Myocyte (in vitro differentiated cells): ENCODE measurements at regions not wholly inside any gene's neighbourhood (a gene's known extent, or its start where the extent isn't known, plus 50 kb on each side); places are given as distances from the start of the nearest gene placed in this dataset.

ENCODE experiments used
- DNase-seq: peaks from one replicate; pipeline ENCODE4 v3.0.0-alpha.2; 2012; ENCODE audit warnings: low read depth

DNA sequence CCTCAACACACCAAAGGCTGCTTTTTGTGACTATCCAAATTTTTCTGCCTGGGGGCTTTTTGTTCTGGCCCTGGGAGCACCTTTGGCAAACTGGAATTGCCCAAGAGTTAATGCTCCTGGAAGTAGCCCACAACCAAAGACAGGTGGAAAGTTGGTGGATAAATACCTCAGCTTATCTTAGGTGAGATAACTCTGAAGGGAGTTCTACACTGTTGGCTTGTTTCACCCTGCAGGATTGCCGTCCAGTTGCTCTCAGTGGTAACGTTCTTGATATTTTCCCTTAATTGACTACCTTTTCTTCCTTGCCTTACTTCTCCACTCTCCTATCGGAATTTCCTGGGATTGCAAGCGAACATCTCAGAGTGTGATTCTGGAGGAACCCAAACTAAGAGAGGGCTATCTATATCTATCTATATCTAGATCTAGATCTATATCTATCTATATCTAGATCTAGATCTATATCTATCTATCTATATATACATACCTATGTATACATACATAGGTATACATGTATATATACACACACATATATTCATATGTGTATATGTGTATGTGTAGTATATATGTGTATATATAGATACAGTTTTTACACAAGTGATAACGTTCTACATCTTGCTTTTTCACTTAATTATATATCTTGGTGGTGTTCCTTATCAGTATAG lies 82.6 kb upstream of the DHX15 start:
- DNase-seq, result no peak

DNA sequence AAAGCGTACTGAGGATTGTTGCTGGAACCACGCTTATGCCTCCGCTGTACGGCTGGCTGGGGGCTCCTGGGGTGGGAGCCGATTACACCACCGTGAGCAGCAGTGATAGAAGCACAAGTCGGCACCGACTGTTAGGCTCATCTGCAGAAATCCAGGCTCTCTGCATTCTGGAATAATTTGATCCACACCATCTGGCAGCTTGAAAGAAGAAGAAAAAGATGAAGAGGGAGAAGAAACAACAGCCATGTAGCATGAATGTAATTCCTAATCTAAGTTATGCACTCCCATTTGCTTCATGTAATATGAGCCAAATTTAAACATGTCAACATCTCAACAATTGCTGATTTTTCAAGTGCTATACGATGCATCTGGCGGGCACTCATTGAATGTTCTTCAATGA lies 84.6 kb upstream of the DHX15 start:
- no peak for DNase-seq

DNA sequence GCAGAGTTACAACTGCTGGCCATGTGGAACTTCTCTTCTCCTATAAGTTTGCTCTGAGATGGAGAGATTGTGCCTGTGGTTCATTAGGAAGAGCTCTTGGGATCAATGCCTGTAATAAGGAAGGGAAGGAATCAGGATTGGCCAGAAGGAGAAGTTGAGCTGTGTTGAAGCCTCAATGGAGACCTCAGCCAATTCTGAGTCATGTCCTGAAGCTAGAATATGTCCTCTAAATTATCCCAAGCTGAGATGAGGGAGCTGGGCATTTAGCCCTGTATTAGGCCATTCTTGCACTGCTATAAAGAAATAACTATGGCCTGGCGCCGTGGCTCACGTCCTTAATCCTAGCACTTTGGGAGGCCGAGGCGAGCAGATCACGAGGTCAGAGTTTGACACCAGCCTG lies 85.4 kb upstream of the DHX15 start:
- DNase-seq, result no peak

DNA sequence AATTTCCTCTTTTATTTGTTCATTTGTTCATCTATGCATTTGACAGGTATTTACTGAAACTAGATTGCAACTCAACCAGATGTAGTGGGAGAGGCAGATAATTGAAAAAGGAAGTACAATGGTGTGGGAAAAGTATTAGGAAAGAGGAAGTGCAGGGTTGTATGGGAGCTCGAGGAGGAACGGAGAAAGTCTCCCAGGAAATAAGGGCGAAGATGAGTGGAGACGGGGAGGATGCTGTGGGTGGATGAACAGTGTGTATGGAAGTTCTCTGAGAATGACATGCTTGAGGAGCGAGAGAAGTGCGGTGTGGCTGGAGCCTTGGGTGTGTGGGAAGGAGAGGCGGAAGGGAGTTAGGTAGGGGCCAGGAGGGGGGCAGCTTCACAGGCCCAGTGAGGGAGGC lies 87.5 kb upstream of the DHX15 start:
- no peak for DNase-seq

DNA sequence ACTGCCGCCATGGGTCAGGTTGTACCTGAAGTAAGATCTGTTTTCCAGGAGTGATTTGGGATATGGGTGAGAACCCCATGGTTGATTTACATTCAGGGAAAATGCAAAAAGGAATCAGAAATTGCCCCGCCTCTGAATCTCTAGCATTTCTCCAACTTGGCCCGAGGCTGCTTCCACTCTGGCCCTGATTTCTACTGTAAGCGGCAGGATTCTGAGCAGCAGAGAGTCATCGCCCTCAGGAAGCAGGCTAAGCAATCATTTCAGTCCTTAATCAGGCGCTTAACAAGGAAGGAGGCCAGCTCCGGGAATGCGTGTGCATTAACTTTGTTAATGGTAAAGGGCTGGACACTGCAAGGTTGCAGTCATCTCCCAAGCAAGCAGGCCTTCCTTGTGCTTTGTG lies 88.5 kb upstream of the DHX15 start:
- DNase-seq, result no peak

DNA sequence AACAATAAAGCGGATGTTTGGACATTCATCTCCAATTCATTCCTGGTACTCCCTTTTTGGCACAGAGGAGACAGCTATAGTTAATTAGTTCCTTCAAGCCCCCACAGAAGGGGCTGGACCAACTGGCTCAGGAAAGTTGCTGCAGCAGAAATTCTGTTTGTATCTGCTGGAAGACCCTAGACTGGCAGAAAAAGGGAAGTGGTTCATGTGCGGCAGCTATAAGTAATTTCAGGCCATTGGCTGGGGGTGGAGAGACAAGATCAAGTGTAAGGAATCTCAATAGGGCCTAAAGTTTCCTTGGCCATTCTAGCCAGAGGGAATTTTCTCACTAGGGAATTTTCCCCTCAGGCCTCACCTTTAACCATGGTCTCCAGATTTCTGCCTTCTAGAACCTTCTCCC lies 89.9 kb upstream of the DHX15 start:
- DNase-seq, result no peak

DNA sequence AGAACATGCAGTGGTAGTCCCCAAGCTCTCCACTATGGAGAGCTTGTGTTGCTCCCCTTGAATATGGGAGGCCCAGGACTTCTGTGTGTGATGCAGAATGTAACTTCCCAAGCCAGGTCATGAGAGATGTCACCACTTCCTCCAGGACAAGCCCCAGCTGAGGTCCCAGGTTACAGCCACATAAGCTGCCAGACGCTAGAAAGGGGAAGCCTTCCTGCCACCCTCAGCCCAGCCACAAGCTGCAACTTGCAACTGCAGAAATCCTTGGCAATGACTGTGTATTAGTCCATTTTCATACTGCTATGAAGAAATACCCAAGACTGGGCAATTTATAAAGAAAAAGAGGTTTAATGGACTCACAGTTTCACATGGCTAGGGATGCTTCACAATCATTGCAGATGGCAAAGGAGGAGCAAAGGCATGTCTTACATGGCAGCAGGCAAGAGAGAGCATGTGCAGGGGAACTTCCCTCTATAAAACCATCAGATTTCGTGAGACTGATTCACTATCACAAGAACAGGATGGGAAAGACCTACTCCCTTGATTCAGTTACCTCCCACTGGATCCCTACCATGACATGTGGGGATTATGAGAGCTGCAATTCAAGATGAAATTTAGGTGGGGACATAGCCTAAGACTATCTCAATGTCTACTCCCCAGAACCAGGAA lies 91.5 kb upstream of the DHX15 start:
- no peak for DNase-seq

DNA sequence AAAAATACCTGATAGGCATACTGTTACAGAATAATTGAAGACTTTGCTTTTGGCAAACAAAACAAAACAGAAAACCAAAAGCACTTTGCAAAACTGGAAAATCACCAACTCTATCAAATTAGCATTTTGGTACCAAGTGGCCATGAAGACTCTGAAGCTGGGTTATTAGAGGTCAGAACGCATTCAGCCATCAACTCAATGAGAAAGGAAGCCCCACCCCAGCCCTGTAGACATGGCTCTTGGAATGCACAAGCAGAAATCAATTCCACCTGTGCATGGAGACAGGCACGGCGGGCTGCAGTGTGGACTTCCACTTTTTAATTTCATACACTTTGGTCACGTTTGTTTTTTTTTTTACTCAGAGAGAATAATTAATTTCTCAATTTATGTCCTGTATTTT lies 93.6 kb upstream of the DHX15 start:
- no peak for DNase-seq

DNA sequence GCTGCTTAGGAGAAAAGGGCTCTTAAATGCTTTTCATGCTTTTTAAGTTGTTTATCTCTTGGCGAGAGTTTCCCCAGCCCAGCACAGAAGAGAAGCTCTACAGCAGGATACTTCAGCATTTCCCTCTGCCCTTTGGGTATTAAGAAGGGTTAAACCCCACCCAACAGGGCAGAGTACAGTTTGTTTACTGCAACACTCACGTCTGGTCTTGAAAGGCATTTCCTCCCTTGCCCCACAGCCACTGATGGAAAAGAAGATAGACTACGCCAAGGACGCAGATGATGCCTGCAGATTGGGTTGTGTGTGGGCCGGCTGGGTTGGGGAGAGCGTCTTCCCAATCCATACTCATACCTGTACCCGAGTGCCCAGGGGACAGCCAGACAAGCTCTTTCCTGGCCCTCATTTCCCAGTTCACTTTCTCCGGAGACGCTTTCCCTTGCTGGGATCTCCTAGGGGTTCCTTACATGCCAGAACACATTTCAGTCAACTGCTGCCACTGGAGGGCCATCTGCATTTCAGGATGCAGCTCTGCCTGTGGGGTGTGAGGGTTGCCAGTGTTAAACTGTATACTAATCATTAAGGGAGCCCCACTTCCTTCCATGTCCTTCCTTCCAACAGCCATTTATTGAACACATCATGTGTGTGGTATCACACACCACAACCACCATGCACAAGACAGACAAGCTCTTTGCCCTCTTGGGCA lies 96.5 kb upstream of the DHX15 start:
- DNase-seq, result no peak

DNA sequence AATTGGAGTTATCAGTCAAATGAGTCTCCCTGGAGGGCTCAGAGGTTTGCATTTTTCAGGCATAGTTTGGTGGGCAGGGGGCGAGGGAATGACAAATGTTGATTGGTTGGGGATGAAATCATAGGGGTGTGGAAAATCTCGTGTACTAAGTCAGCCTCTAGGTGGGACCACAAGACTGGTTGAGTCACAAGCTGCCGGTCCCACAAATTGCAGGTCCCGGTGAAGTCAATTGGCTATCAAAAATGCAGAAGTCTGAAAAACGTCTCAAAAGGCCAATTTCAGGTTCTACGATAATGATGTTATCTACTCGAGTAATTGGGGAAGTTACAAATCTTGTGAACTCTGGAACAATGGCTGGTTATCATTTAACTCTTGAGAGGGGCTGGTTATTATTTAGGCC lies 98.8 kb upstream of the DHX15 start:
- no peak for DNase-seq

DNA sequence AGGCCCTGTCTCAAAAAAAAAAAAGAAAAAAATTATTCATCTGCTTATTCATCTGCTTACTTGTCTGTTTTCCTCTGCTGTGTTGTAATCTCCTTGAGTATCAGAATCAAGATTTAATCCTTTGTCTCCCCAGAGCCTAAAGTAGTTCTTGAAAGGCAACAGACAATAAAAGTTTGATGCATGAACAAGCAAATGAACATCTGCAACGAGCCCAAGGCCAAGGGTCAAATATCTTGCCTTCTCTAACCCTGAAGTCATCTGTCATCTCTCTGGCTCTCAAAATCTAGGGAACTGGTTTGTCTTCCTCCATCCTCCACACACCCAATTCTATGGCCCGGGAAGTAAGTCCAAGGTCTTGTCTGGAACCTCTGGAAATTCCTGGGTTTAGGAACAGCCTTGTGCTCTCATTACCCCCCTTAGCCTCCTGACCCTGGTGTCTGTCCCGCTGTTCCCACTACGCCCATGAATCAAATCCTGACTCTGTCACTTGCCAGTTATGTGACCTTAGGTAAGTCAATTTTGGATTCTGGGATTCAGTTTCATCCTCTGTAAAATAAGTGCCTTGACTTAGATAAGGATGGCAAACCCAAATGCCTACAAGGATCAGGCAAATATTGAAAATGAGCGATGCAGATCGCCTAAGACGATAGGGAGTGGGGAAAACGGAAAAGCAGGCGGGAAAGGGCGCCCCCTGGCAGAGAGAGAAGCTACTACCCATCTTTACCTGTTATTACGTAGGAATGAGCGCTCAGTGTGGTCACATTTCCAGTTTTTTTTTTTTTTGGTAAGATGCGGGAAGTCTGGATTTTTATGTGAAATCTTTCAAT lies 102.7 kb upstream of the DHX15 start:
- no peak for DNase-seq

DNA sequence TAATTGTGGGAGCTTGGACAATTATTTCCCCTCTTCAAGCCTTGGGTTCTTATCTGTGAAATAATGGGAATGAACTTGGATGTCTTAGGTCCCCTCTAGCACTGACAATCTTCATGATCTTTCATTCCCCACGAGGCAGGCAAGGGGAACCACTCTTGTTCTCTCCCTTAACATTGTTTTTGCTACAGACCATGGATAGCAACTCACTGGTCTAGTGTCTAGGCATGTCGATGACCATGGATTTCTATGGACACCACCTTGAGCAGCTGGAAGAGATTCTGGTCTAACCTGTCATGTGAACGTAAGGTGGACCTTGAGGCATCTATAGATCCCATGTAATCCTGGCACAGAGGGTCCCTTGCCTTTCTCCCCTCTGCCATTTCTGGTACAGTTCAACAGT lies 104.1 kb upstream of the DHX15 start:
- no peak for DNase-seq

DNA sequence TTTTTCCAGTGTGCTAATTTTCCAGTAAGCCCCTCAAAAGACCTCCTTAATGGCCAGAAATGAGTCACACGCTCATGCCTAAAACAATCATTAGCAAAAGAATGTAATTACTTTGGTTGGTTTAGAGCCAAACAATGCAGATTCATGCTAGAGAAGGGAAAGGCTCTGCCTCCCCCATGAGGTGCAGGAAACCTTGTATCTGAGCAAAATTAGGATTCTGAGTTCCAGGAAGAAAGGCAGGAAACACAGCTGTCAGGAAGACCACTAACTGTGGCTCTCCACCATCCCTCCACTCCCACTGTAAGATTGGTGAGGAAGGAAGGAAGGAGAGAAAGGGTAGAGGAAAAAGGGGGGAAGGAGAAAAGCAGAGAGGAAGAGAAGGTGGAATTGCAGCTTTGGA lies 104.9 kb upstream of the DHX15 start:
- DNase-seq, result no peak

DNA sequence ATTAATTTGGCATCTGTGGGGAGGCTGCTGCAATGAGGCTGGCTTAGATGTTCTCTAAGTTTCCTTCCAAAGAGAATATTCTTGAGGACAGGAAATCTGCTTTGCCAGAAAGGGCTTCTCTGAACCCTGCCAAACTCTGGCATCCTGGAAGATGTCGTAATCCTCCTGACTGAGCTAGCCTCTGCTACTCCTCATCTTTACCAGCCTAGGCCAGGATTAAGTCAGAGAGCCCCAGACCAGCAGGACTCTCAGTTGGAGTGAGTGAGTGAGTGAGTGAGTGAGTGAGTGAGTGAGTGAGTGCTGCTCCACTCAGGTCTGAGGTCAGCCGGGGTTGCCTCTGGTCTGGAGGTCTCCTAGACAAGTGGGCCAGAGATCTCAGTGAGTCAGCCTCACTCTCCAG lies 104.9 kb upstream of the SOD3 start:
- DNase-seq, result no peak

DNA sequence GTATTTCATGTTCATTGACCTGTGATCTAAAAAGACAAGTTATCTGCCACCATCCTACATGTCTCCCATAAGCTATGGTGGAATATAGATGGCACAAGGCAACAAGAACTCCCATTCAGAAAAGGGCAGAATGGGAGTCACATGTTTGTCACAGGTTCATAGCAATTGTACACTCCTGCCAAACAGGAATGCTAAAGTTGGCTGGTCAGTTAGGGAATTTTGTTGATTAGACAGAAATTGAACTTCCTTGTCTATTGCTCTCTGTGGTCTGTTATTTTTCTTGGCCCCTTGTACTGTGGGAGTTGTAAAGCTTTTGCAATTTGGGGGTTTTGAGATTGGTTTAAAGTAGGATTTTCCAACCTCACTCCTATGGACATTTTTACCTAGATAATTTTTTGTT lies 101.7 kb upstream of the SOD3 start:
- no peak for DNase-seq

DNA sequence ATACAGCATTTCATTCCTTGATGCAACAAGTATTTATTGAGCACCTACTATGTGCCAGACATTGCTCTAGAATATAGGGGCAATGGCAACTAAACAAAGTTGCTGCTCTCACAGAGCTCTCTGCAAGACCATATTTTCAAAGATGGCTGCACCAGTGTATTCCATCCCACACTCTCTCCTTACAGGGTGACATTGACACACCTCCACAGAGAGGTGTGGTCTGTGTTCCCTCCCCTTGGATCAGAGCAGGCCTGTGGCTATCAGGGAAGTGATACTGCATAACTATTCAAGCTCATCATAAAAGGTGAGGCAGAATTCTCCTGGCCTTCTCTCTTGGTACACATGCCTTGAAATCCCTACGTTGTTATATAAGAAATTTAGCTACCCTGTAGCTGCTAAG lies 95.3 kb upstream of the SOD3 start:
- DNase-seq, result no peak

DNA sequence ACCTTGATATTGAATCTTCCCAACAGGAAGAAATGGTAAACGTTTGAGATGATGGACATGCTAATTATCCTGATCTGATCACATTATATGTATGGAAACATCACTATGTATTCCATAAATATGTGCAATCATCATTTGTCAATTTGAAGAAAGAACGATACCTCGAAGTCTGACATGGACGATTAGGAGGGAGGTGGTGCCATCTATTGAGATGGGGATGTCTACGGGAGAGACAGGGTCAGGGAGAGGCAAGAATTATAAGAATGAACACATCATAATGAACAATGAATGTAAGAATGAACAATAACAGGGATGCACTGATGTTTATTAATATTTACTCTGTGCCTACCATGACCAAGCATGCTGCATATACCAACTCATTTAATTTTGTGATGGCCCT lies 93.7 kb upstream of the SOD3 start:
- DNase-seq, result no peak

DNA sequence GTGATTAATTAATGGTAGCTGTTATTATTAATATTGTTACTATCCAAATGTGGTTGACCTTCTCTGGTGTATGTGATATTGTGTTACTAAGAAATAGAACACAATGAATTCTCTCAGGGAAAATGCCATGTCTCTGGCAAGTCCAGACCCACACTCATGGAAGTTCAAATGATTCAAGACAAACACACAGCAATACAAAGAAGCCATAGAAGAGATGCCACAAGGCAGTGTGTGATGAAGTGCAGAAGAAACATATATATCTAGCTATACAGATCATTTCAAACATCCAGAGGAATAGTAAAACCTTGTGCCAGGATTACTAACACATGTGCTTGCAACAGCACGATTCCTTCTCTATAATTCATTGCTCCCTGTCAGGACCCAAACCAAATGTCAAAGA lies 93.1 kb upstream of the SOD3 start:
- no peak for DNase-seq

DNA sequence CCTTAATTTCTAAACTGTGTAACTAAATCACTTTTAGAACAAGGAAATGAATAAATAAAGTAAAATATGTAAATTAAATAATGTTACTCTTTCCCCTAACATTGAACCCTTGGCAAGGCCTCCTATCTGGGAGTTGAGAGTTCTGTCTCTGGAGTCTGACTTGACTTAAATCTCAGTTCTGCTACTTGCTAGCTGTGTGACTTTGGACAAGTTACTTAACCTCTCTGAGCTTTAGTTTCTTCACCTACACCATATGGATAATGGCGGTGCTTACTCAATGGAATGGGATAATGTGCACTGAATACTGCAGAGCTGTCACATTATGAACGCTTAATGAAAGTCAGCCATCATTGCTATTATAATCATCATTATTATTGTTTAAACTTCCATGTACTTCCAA lies 92.1 kb upstream of the SOD3 start:
- DNase-seq, result no peak

DNA sequence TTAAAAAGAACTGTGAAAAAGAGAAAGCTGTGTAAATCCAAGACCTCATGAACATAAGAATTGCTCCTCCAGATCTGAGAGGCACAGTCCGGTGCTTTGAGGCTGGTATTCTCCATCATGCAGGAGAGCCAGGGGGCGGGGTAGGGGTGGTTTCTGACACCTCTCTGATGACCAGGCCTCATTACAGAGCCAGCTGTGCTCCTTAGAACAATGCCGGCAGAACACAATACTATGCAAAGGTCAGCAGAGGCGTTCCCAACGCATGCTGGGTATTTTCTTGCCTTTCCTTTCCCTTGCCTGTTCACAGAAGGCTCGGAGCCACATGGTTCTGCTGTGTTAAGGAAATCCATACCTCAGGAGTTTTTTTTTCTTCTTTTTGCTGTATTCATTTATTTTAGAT lies 91.2 kb upstream of the SOD3 start:
- DNase-seq, result no peak

DNA sequence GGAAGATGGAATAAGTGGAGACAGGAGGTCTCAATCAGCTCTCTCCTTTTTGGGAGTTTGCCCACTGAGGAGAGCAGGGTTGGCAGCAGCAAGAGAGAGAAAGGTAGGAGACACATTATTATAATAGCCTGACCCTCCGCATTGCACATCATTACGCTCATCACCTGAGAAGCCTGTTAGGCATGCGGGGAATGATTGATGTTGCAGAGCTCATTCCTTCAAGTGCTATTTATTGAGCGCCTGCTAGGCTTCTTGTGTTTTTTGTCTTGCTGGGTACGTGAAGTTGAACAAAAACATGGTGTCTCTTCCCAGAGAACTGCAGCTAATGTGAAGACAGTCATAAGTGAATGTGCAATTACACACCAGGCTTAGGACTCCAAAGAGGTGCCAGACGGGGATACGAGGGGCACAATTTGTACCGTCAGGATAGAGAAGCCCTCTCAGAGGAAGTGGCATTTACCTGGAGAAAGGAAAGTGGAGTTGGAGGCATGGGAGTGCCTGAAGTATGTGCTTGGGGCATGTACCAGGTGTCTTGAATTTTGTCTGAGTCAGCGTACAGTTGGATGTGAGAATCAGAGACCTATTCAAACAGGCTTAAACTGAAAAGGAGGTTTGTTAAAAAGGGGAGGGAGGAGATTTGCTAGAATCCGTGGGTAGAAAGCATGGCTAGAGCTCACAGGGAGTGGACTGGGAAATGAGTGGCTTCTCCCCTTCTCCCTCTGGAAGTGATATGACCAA lies 90.2 kb upstream of the SOD3 start:
- no peak for DNase-seq
